ENCODE measurements at regions not wholly inside any gene's neighbourhood (a gene's known extent, or its start where the extent isn't known, plus 50 kb on each side); places are given as distances from the start of the nearest gene placed in this dataset.

- H3K27me3 Mint-ChIP-seq (ENCODE audit: insufficient read depth, low read depth, poor library complexity), result no peaks in the 10 kb centered on the region
- H3K4me3 Mint-ChIP-seq, result no peak overlapping the region
Observed at GRCh38 chr3:65186268-65186667, 498.5 kb upstream of the ADAMTS9 start.

DNA sequence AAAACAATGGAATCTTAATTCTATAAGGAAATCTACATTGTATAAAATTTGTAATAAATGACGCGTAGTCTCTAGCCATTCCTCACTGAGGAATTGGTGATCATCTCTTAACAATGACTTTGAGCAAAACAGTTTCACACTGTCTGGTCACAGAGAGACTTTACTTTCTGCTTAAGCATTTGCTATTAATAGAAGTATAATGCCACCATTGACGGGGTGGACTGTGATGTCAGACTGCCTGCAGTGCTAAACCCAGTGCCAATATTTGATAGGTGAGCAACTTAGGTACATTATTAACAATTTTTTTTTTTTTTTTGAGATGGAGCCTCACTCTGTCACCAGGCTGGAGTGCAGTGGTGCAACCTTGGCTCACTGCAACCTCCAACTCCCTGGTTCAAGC is 494.9 kb upstream of the ADAMTS9 start:
- no peak for ATAC-seq
- H3K27ac Mint-ChIP-seq, result no peak overlapping the region
- TF ChIP-seq EZH2phosphoT487 (IDR thresholded peaks at IDR 0.05; ENCODE audit: unreplicated experiment) (no peak), ZNF114 (CRISPR knock-in tag; IDR thresholded peaks at IDR 0.05) (no peak), POLR2AphosphoS5 (IDR thresholded peaks at IDR 0.05; ENCODE audit: low read depth) (no peak), CREB1 (CRISPR knock-in tag; IDR thresholded peaks at IDR 0.05; ENCODE audit: low read depth) (no peak), REST (IDR thresholded peaks at IDR 0.05; ENCODE audit: unreplicated experiment) (no peak), NANOG (IDR thresholded peaks at IDR 0.05; ENCODE audit: borderline replicate concordance) (no peak), STAT1 (IDR thresholded peaks at IDR 0.05; ENCODE audit: unreplicated experiment) (no peak), JUNB (IDR thresholded peaks at IDR 0.05; ENCODE audit: unreplicated experiment) (no peak)
- TF ChIP-seq, protein P1, sequence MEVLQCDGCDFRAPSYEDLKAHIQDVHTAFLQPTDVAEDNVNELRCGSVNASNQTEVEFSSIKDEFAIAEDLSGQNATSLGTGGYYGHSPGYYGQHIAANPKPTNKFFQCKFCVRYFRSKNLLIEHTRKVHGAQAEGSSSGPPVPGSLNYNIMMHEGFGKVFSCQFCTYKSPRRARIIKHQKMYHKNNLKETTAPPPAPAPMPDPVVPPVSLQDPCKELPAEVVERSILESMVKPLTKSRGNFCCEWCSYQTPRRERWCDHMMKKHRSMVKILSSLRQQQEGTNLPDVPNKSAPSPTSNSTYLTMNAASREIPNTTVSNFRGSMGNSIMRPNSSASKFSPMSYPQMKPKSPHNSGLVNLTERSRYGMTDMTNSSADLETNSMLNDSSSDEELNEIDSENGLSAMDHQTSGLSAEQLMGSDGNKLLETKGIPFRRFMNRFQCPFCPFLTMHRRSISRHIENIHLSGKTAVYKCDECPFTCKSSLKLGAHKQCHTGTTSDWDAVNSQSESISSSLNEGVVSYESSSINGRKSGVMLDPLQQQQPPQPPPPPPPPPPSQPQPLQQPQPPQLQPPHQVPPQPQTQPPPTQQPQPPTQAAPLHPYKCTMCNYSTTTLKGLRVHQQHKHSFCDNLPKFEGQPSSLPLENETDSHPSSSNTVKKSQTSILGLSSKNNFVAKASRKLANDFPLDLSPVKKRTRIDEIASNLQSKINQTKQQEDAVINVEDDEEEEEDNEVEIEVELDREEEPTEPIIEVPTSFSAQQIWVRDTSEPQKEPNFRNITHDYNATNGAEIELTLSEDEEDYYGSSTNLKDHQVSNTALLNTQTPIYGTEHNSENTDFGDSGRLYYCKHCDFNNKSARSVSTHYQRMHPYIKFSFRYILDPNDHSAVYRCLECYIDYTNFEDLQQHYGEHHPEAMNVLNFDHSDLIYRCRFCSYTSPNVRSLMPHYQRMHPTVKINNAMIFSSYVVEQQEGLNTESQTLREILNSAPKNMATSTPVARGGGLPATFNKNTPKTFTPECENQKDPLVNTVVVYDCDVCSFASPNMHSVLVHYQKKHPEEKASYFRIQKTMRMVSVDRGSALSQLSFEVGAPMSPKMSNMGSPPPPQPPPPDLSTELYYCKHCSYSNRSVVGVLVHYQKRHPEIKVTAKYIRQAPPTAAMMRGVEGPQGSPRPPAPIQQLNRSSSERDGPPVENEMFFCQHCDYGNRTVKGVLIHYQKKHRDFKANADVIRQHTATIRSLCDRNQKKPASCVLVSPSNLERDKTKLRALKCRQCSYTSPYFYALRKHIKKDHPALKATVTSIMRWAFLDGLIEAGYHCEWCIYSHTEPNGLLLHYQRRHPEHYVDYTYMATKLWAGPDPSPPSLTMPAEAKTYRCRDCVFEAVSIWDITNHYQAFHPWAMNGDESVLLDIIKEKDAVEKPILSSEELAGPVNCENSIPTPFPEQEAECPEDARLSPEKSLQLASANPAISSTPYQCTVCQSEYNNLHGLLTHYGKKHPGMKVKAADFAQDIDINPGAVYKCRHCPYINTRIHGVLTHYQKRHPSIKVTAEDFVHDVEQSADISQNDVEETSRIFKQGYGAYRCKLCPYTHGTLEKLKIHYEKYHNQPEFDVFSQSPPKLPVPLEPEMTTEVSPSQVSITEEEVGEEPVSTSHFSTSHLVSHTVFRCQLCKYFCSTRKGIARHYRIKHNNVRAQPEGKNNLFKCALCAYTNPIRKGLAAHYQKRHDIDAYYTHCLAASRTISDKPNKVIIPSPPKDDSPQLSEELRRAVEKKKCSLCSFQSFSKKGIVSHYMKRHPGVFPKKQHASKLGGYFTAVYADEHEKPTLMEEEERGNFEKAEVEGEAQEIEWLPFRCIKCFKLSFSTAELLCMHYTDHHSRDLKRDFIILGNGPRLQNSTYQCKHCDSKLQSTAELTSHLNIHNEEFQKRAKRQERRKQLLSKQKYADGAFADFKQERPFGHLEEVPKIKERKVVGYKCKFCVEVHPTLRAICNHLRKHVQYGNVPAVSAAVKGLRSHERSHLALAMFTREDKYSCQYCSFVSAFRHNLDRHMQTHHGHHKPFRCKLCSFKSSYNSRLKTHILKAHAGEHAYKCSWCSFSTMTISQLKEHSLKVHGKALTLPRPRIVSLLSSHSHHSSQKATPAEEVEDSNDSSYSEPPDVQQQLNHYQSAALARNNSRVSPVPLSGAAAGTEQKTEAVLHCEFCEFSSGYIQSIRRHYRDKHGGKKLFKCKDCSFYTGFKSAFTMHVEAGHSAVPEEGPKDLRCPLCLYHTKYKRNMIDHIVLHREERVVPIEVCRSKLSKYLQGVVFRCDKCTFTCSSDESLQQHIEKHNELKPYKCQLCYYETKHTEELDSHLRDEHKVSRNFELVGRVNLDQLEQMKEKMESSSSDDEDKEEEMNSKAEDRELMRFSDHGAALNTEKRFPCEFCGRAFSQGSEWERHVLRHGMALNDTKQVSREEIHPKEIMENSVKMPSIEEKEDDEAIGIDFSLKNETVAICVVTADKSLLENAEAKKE (CRISPR knock-in tag; IDR thresholded peaks at IDR 0.05), result no peak
- TF ChIP-seq, protein P2, sequence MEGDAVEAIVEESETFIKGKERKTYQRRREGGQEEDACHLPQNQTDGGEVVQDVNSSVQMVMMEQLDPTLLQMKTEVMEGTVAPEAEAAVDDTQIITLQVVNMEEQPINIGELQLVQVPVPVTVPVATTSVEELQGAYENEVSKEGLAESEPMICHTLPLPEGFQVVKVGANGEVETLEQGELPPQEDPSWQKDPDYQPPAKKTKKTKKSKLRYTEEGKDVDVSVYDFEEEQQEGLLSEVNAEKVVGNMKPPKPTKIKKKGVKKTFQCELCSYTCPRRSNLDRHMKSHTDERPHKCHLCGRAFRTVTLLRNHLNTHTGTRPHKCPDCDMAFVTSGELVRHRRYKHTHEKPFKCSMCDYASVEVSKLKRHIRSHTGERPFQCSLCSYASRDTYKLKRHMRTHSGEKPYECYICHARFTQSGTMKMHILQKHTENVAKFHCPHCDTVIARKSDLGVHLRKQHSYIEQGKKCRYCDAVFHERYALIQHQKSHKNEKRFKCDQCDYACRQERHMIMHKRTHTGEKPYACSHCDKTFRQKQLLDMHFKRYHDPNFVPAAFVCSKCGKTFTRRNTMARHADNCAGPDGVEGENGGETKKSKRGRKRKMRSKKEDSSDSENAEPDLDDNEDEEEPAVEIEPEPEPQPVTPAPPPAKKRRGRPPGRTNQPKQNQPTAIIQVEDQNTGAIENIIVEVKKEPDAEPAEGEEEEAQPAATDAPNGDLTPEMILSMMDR (conservative IDR thresholded peaks at IDR 0.05; ENCODE audit: low read depth in 2 of 2), result no peak

More at GRCh38 chr3:65186268-65186667, 498.5 kb upstream of the ADAMTS9 start:
- Histone ChIP-seq H3K27me3 (ENCODE audit: insufficient read depth) (no peaks in the 10 kb centered on the region), H3K36me3 (ENCODE audit: insufficient read depth) (no peaks in the 10 kb centered on the region), H3K79me2 (replicated peaks; ENCODE audit: insufficient read depth) (no peaks in the 10 kb centered on the region), H3K4me1 (ENCODE audit: insufficient read depth) (no peaks in the 10 kb centered on the region), H3K4me2 (no peak overlapping the region), H3K9me2 (ENCODE audit: insufficient read depth) (0 out of 2 replicates have a peak, but pooled peaks cover 8% of the 10 kb centered on the region), H3K27ac (ENCODE audit: low read depth) (no peak overlapping the region), H3K4me3 (no peak overlapping the region), H3F3A (replicated peaks; ENCODE audit: low read depth) (no peaks in the 10 kb centered on the region), H4K20me1 (replicated peaks; ENCODE audit: insufficient read depth) (no peaks in the 10 kb centered on the region), H2AFZ (no peak overlapping the region)
- peaks cover 3% of the 10 kb centered on the region; the same call in 1 of the 3 replicates for H3K4me1 Mint-ChIP-seq
- H3K27ac Mint-ChIP-seq, result no peak overlapping the region
- no peaks in the 10 kb centered on the region for H3K36me3 Mint-ChIP-seq (ENCODE audit: low read depth)
- no peak for TF ChIP-seq STAT1 (IDR thresholded peaks at IDR 0.05; ENCODE audit: unreplicated experiment)
- no peak for TF ChIP-seq JUNB (IDR thresholded peaks at IDR 0.05; ENCODE audit: unreplicated experiment)
- DNase-seq (ENCODE audit: low spot score), result no peak
- H3K9me3 Mint-ChIP-seq, result peaks cover 8% of the 10 kb centered on the region; the same call in 2 of the 3 replicates
- ATAC-seq, result no peak

More for the DNA sequence above, 494.9 kb upstream of the ADAMTS9 start:
- no peak overlapping the region for H3K4me3 Mint-ChIP-seq
- H3K36me3 Mint-ChIP-seq (ENCODE audit: low read depth), result no peaks in the 10 kb centered on the region
- peaks cover 8% of the 10 kb centered on the region; the same call in 2 of the 3 replicates for H3K9me3 Mint-ChIP-seq
- Histone ChIP-seq H3K4me2 (no peak overlapping the region), H4K20me1 (replicated peaks; ENCODE audit: insufficient read depth) (no peaks in the 10 kb centered on the region), H3K36me3 (ENCODE audit: insufficient read depth) (no peaks in the 10 kb centered on the region), H3K4me1 (ENCODE audit: insufficient read depth) (peaks cover 3% of the 10 kb centered on the region; the same call in 1 of the 2 replicates), H3K79me2 (replicated peaks; ENCODE audit: insufficient read depth) (no peaks in the 10 kb centered on the region), H3K9me2 (ENCODE audit: insufficient read depth) (peaks cover 6% of the 10 kb centered on the region), H3K27ac (ENCODE audit: low read depth) (no peak overlapping the region), H3K27me3 (ENCODE audit: insufficient read depth) (no peaks in the 10 kb centered on the region), H3F3A (replicated peaks; ENCODE audit: low read depth) (no peaks in the 10 kb centered on the region), H3K4me3 (no peak overlapping the region), H2AFZ (no peak overlapping the region)
- H3K4me1 Mint-ChIP-seq, result peaks cover 15% of the 10 kb centered on the region
- H3K27me3 Mint-ChIP-seq (ENCODE audit: insufficient read depth, low read depth, poor library complexity), result no peaks in the 10 kb centered on the region
- no peak for DNase-seq (ENCODE audit: low spot score)
